Coronary artery (tissue), 2 donors: ENCODE measurements at regions not wholly inside any gene's neighbourhood (a gene's known extent, or its start where the extent isn't known, plus 50 kb on each side); places are given as distances from the start of the nearest gene placed in this dataset.

Source experiments
- DNase-seq: peaks from one replicate; pipeline ENCODE4 v3.0.0-alpha.2; 2017; ENCODE audit warnings: low spot score
- H3K27ac ChIP-seq, 2 donors: fragments of 200-600 bp; sonication (generic); one replicate each; pipeline ENCODE4 v1.5.1; 2016 to 2019
- H3K4me3 ChIP-seq: fragments of 200-600 bp; sonication (generic); 2 replicates; pipeline ENCODE4 v1.5.1; 2016; ENCODE audit warnings: mild to moderate bottlenecking, moderate library complexity
- TF ChIP-seq, protein P1 (sequence below): fragments of 200-600 bp; sonication (generic); IDR thresholded peaks from one replicate; pipeline ENCODE4 v1.5.1; 2019; ENCODE audit warnings: antibody characterized with exemption

- TF ChIP-seq, protein P1, sequence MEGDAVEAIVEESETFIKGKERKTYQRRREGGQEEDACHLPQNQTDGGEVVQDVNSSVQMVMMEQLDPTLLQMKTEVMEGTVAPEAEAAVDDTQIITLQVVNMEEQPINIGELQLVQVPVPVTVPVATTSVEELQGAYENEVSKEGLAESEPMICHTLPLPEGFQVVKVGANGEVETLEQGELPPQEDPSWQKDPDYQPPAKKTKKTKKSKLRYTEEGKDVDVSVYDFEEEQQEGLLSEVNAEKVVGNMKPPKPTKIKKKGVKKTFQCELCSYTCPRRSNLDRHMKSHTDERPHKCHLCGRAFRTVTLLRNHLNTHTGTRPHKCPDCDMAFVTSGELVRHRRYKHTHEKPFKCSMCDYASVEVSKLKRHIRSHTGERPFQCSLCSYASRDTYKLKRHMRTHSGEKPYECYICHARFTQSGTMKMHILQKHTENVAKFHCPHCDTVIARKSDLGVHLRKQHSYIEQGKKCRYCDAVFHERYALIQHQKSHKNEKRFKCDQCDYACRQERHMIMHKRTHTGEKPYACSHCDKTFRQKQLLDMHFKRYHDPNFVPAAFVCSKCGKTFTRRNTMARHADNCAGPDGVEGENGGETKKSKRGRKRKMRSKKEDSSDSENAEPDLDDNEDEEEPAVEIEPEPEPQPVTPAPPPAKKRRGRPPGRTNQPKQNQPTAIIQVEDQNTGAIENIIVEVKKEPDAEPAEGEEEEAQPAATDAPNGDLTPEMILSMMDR: no peak
- H3K4me3 ChIP-seq: no peak overlapping the region
- DNase-seq: no peak
- peak overlapping the region in 1 of 2 donors; percentile 39 for H3K27ac ChIP-seq
These were observed 245.8 kb downstream of the ETS1 start for GRCh38 chr11:128341280-128342248.

DNA sequence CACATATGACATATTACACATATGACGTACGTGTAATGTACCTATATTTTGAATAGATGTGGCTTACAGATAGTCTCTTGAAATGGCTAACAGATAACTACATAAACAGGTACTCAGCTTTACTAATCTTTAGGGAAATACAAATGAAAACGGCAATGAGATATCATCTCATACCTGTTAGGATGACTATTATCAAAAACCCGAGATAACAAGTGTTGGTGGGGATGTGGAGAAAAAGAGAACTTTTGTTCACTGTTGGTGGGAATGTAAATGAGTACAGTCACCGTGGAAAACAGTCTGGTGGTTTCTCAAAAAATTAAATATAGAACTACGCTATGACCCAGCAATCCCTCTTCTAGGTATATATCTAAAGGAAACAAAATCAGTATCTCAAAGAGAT is 247.6 kb downstream of the ETS1 start:
- Histone ChIP-seq H3K4me3 (no peak overlapping the region), H3K27ac (no peak overlapping the region)
- TF ChIP-seq, protein P1: no peak
- DNase-seq: no peak

GRCh38 chr11:128338811-128339210 is 248.5 kb downstream of the ETS1 start:
- TF ChIP-seq, protein P1: no peak
- Histone ChIP-seq H3K27ac (no peak overlapping the region), H3K4me3 (no peak overlapping the region)
- no peak for DNase-seq

- DNase-seq: no peak
- H3K4me3 ChIP-seq: no peak overlapping the region
- peak overlapping the region in 1 of 2 donors; percentile 40 for H3K27ac ChIP-seq
- TF ChIP-seq, protein P1: no peak
These were observed 251.2 kb downstream of the ETS1 start for GRCh38 chr11:128336203-128336602.

GRCh38 chr11:128335729-128336128 is 251.6 kb downstream of the ETS1 start:
- peak overlapping the region in 1 of 2 donors; percentile 40 for H3K27ac ChIP-seq
- TF ChIP-seq, protein P1: no peak

DNA sequence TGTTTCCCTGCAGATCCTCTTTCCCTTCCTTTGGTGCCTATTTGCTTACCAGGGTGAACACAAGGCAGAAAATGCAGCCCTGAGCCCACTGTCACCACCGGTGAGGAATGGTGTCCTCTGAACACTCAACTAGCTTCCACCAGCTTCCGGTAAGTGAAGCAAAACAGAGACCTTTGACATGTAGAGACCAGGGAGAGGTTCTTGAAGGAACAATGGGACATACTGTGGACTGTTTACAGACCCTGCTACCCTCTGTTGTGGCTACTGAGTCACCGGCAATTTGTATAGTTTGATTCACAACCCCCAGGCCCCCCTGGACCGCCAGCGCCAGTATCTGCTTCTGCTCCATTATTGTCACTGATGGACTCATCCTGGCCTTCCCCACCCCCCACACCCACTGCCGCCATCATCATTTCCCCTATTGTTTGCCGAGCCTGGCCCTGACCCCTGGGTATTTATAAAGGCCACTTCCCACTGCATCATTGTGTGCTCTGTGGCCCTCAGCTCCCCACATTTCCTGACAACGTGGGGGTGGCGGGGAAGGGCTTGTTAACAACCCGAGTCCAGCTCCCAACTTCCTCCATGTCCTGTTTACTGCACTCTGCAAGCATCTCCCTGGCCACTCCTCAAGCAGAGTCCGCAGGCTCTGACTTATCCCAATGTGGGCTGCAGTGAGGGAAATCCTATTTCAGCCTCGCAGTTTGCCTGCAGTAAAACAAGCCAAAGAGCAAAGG is 252.9 kb downstream of the ETS1 start:
- no peak for DNase-seq
- TF ChIP-seq, protein P1: no peak
- peak overlapping the region in 1 of 2 donors; percentile 27 for H3K27ac ChIP-seq
- H3K4me3 ChIP-seq: no peak overlapping the region

More at GRCh38 chr11:128335729-128336128, 251.6 kb downstream of the ETS1 start:
- DNase-seq: no peak
- H3K4me3 ChIP-seq: no peak overlapping the region
